H1 (cell line): ENCODE measurements at regions not wholly inside any gene's neighbourhood (a gene's known extent, or its start where the extent isn't known, plus 50 kb on each side); places are given as distances from the start of the nearest gene placed in this dataset.
"Not testable (repeated sequence)": the region's sequence is repeated elsewhere in the genome, so short reads cannot be mapped to it uniquely, and the experiment has no call there.

ENCODE experiments used
- CTCF ChIA-PET: fragments of 300-600 bp; sonication (Branson Sonifier 250); formaldehyde crosslinking; loops from one replicate; lab custom pipeline; 2021; ENCODE audit not compliant: partially characterized antibody; lab: Charles Lee
- POLR2A ChIA-PET: fragments of 300-600 bp; sonication (Branson Sonifier 250); formaldehyde crosslinking; loops from one replicate; lab custom pipeline; 2021; ENCODE audit warnings: inconsistent platforms; ENCODE audit not compliant: partially characterized antibody; lab: Charles Lee
- DNase-seq, 2 experiments: peaks; one replicate each; pipeline versions ENCODE4 v3.0.0 to v3.0.0-alpha.2; 2010 to 2022; ENCODE audit warnings: low spot score in 2 of 2, low read depth in 1 of 2, mixed read lengths in 1 of 2
- FAIRE-seq: peaks from 2 replicates; lab custom pipeline; 2011; peaks lifted over from hg19 to GRCh38; lab: Jason Lieb, UNC
- H2AFZ ChIP-seq: 2 replicates; pipeline ENCODE4 v1.8.1; 2012; ENCODE audit warnings: low read length, inconsistent platforms
- H2AK5ac ChIP-seq: 2 replicates; pipeline ENCODE4 v1.6.1; 2013; ENCODE audit warnings: low read depth, low read length
- H2BK120ac ChIP-seq: replicated peaks from 2 replicates; pipeline ENCODE3; 2013; ENCODE audit warnings: low read depth, low read length, inconsistent platforms
- H2BK12ac ChIP-seq: 2 replicates; pipeline ENCODE4 v1.6.1; 2013; ENCODE audit warnings: low read depth, low read length
- H2BK15ac ChIP-seq: 2 replicates; pipeline ENCODE4 v1.6.1; 2013; ENCODE audit warnings: low read length
- H2BK20ac ChIP-seq: 2 replicates; pipeline ENCODE4 v1.6.1; 2013; ENCODE audit warnings: low read length
- H2BK5ac ChIP-seq: 2 replicates; pipeline ENCODE4 v1.6.1; 2013; ENCODE audit warnings: low read depth, low read length
- H3K14ac ChIP-seq: 2 replicates; pipeline ENCODE4 v1.6.1; 2013; ENCODE audit warnings: inconsistent platforms; ENCODE audit not compliant: insufficient read length
- H3K18ac ChIP-seq: 2 replicates; pipeline ENCODE4 v1.6.1; 2013; ENCODE audit warnings: low read length; ENCODE audit errors: extremely low read depth
- H3K23ac ChIP-seq: 2 replicates; pipeline ENCODE4 v1.6.1; 2013; ENCODE audit warnings: inconsistent platforms; ENCODE audit not compliant: insufficient read length
- H3K23me2 ChIP-seq: 2 replicates; pipeline ENCODE4 v1.6.1; 2013; ENCODE audit warnings: low read depth, low read length
- H3K27ac ChIP-seq: 2 replicates; pipeline ENCODE4 v1.6.1; 2011; ENCODE audit warnings: low read depth, low read length, inconsistent platforms
- H3K27me3 ChIP-seq, 4 experiments: replicated peaks in 1 of 4; 1 replicate in 1 of 4; 2 replicates in 3 of 4; pipeline versions ENCODE4 v1.6.1 to v1.8.1; 2011 to 2013; ENCODE audit warnings: low read length in 3 of 4, mild to moderate bottlenecking in 3 of 4, inconsistent platforms in 2 of 4, mixed read lengths in 2 of 4, moderate library complexity in 1 of 4; ENCODE audit not compliant: control insufficient read depth in 3 of 4, insufficient read depth in 3 of 4; ENCODE audit errors: extremely low read depth in 1 of 4
- H3K36me3 ChIP-seq, 4 experiments: 2 replicates each; pipeline versions ENCODE4 v1.6.1 to v1.8.1; 2011 to 2013; ENCODE audit warnings: mild to moderate bottlenecking in 4 of 4, low read length in 3 of 4, moderate library complexity in 2 of 4, control low read depth in 1 of 4, inconsistent platforms in 1 of 4; ENCODE audit not compliant: insufficient read depth in 4 of 4, control insufficient read depth in 2 of 4
- H3K4ac ChIP-seq: replicated peaks from 2 replicates; pipeline ENCODE3; 2013; ENCODE audit warnings: low read length, low read depth, mixed read lengths, inconsistent platforms; ENCODE audit not compliant: insufficient read length
- H3K4me1 ChIP-seq, 4 experiments: replicated peaks in 1 of 4; 1 replicate in 1 of 4; 2 replicates in 3 of 4; pipeline versions ENCODE4 v1.6.1 to v1.8.1; 2011 to 2013; ENCODE audit warnings: low read length in 3 of 4, inconsistent platforms in 2 of 4, mixed read lengths in 1 of 4; ENCODE audit not compliant: insufficient read depth in 4 of 4, control insufficient read depth in 3 of 4
- H3K4me2 ChIP-seq, 2 experiments: 2 replicates each; pipeline versions ENCODE4 v1.6.1 to v1.8.1; 2011 to 2013; ENCODE audit warnings: low read depth in 2 of 2, low read length in 2 of 2, control low read depth in 1 of 2, inconsistent platforms in 1 of 2, mild to moderate bottlenecking in 1 of 2; ENCODE audit not compliant: insufficient read depth in 1 of 2
- H3K4me3 ChIP-seq, 4 experiments: fragments of 200-600, 300-600 bp in 1 of 4; sonication (generic), shearing (Covaris generic), sonication (Bioruptor Twin) in 1 of 4; 2 replicates each; pipeline versions ENCODE4 v1.5.1 to v1.8.1; 2011 to 2016; ENCODE audit warnings: low read length in 4 of 4, low read depth in 3 of 4, control low read depth in 2 of 4, inconsistent platforms in 2 of 4, mild to moderate bottlenecking in 2 of 4, mixed read lengths in 1 of 4, moderate library complexity in 1 of 4; ENCODE audit not compliant: insufficient read depth in 2 of 4; ENCODE audit errors: extremely low read depth in 1 of 4
- H3K56ac ChIP-seq: replicated peaks from 2 replicates; pipeline ENCODE3; 2013; ENCODE audit warnings: low read depth, mild to moderate bottlenecking, mixed read lengths, low read length, inconsistent platforms; ENCODE audit not compliant: insufficient read length
- H3K79me1 ChIP-seq: 2 replicates; pipeline ENCODE4 v1.6.1; 2013; ENCODE audit warnings: low read depth, low read length, control low read depth
- H3K79me2 ChIP-seq, 2 experiments: 2 replicates each; pipeline versions ENCODE4 v1.6.1 to v1.8.1; 2012 to 2013; ENCODE audit warnings: low read length in 2 of 2, mild to moderate bottlenecking in 2 of 2, inconsistent platforms in 1 of 2; ENCODE audit not compliant: insufficient read depth in 2 of 2, control insufficient read depth in 1 of 2
- H3K9ac ChIP-seq, 4 experiments: replicated peaks in 1 of 4; 1 replicate in 1 of 4; 2 replicates in 3 of 4; pipeline versions ENCODE4 v1.6.1 to v1.8.1; 2011 to 2013; ENCODE audit warnings: low read depth in 3 of 4, low read length in 3 of 4, control low read depth in 2 of 4, mild to moderate bottlenecking in 2 of 4, moderate library complexity in 2 of 4, inconsistent platforms in 1 of 4; ENCODE audit errors: extremely low read depth in 1 of 4
- H3K9me3 ChIP-seq, 2 experiments: 2 replicates each; pipeline versions ENCODE4 v1.6.1 to v1.8.1; 2012 to 2013; ENCODE audit warnings: mild to moderate bottlenecking in 2 of 2, moderate library complexity in 2 of 2, control low read depth in 1 of 2, inconsistent platforms in 1 of 2, low read depth in 1 of 2, low read length in 1 of 2, mixed read lengths in 1 of 2; ENCODE audit not compliant: insufficient read depth in 2 of 2
- H4K20me1 ChIP-seq, 2 experiments: replicated peaks in 1 of 2; 2 replicates each; pipeline versions ENCODE3 to v1.8.1; 2011 to 2013; ENCODE audit warnings: inconsistent platforms in 2 of 2, low read length in 2 of 2, mild to moderate bottlenecking in 1 of 2; ENCODE audit not compliant: insufficient read depth in 2 of 2, control insufficient read depth in 1 of 2
- H4K5ac ChIP-seq: 2 replicates; pipeline ENCODE4 v1.6.1; 2013; ENCODE audit warnings: low read length, low read depth, mixed read lengths, inconsistent platforms; ENCODE audit not compliant: insufficient read length
- H4K8ac ChIP-seq: 2 replicates; pipeline ENCODE4 v1.8.0; 2013; ENCODE audit warnings: mild to moderate bottlenecking, moderate library complexity, low read length, inconsistent platforms; ENCODE audit not compliant: insufficient read depth; ENCODE audit errors: extremely low read depth
- H4K91ac ChIP-seq: replicated peaks from 2 replicates; pipeline ENCODE3; 2013; ENCODE audit warnings: low read length, mixed read lengths, inconsistent platforms; ENCODE audit not compliant: insufficient read length
- CTBP2 ChIP-seq: IDR thresholded peaks from 2 replicates; pipeline ENCODE4 v1.7.0; 2011; ENCODE audit warnings: borderline replicate concordance, mild to moderate bottlenecking, moderate library complexity, mixed read lengths, low read length; ENCODE audit not compliant: insufficient read depth, insufficient read length
- EGR1 ChIP-seq: IDR thresholded peaks from 2 replicates; pipeline ENCODE4 v1.6.1; 2011; ENCODE audit warnings: low read depth, low read length, borderline replicate concordance
- EZH2 ChIP-seq: fragments of 200-600 bp; sonication (generic); IDR thresholded peaks from 2 replicates; pipeline ENCODE4 v1.7.1; 2012; ENCODE audit warnings: low read depth, mild to moderate bottlenecking, moderate library complexity, low read length, inconsistent platforms; ENCODE audit not compliant: severe bottlenecking
- JUN ChIP-seq: IDR thresholded peaks from 2 replicates; pipeline ENCODE4 v1.6.1; 2011; ENCODE audit warnings: low read depth, mild to moderate bottlenecking, improper control_type of control experiment, low read length
- KDM1A ChIP-seq: fragments of 200-600, 300-600 bp; sonication (generic); IDR thresholded peaks from 2 replicates; pipeline ENCODE4 v1.7.1; 2016; ENCODE audit warnings: mild to moderate bottlenecking, low read length, borderline replicate concordance
- KDM5A ChIP-seq: fragments of 200-600 bp; IDR thresholded peaks from 2 replicates; pipeline ENCODE4 v1.7.1; 2012; ENCODE audit warnings: mild to moderate bottlenecking, low read length, inconsistent platforms, mixed read lengths
- SIN3A ChIP-seq, 2 experiments: IDR thresholded peaks in 1 of 2; conservative IDR thresholded peaks in 1 of 2; 2 replicates each; pipeline ENCODE4 v1.6.1; 2011 to 2012; ENCODE audit warnings: low read length in 2 of 2, improper control_type of control experiment in 1 of 2, low read depth in 1 of 2, mild to moderate bottlenecking in 1 of 2
- SP4 ChIP-seq: IDR thresholded peaks from 2 replicates; pipeline ENCODE4 v1.6.1; 2012; ENCODE audit warnings: low read length, inconsistent platforms
- SRF ChIP-seq: IDR thresholded peaks from 2 replicates; pipeline ENCODE4 v1.6.1; 2011; ENCODE audit warnings: mild to moderate bottlenecking, low read depth, low read length, moderate library complexity
- WGBS, 2 experiments: shearing (Covaris generic) in 1 of 2; methylation state at CpG; one replicate each; pipeline versions ENCODE4 v1.1.6 to v1.1.7; 2013 to 2015; ENCODE audit warnings: low lambda C conversion rate in 2 of 2, mixed read lengths in 2 of 2, inconsistent platforms in 1 of 2, low coverage in 1 of 2, missing lambda C conversion rate in 1 of 2; ENCODE audit not compliant: insufficient replicate concordance in 2 of 2, insufficient coverage in 1 of 2, insufficient read length in 1 of 2; ENCODE audit errors: extremely low coverage in 1 of 2, missing lambda C conversion rate in 1 of 2; 5-methylcytosine and 5-hydroxymethylcytosine counted together

GRCh38 chr6:14294270-14294951 is 176.8 kb downstream of the CD83 start (continued):
- TF ChIP-seq KDM1A (no peak), EGR1 (no peak), EZH2 (no peak), CTBP2 (no peak), SIN3A (conservative IDR thresholded peaks at IDR 0.05 in 1 of 2, IDR thresholded peaks at IDR 0.05 in 1 of 2; ENCODE audit: low read depth in 1 of 2, low read length in 2 of 2) (no peak), SRF (no peak), SP4 (no peak), KDM5A (no peak), JUN (no peak)
- TF ChIP-seq, all 59 proteins: peak for 0

- ChIA-PET POLR2A (interaction anchor here (0.9 to 1.4 kb wide), 3 partner anchors 9 to 80 kb away, joined by 3 to 4 read pairs (median 3); no protein-coding TSS in a partner anchor), CTCF (interaction anchor here (1.1 to 2.2 kb wide), 3 partner anchors 20 to 269 kb away, joined by 3 to 5 read pairs (median 3); no protein-coding TSS in a partner anchor)
- not testable (repeated sequence) for H4K20me1 ChIP-seq, H3K79me1 ChIP-seq, H3K14ac ChIP-seq, H2AK5ac ChIP-seq, H3K9ac ChIP-seq, H2BK20ac ChIP-seq, H3K23me2 ChIP-seq, H2BK12ac ChIP-seq, H3K79me2 ChIP-seq, DNase-seq, H3K23ac ChIP-seq, H2BK15ac ChIP-seq, H2AFZ ChIP-seq, H3K9me3 ChIP-seq, H3K4me1 ChIP-seq, H4K8ac ChIP-seq, H3K4me3 ChIP-seq, H3K27me3 ChIP-seq, FAIRE-seq
- Histone ChIP-seq H3K18ac (peak overlapping the region; percentile 11; the same call in 1 of the 2 replicates), H3K4ac (peak overlapping the region; percentile 99), H4K91ac (peak overlapping the region; percentile 95), H3K56ac (peak overlapping the region; percentile 19), H3K4me2 (peak overlapping the region in 1 of 2 experiments; percentile 45; a peak in 2 of 4 replicates), H2BK120ac (peak overlapping the region; percentile 98), H2BK5ac (peak overlapping the region; percentile 9; the same call in 1 of the 2 replicates), H3K36me3 (peaks cover 0 to 24% (median 0%) of the 10 kb centered on the region in 4 experiments; a peak in 3 of 8 replicates), H3K27ac (peak overlapping the region; percentile 50; the same call in 1 of the 2 replicates), H4K5ac (peak overlapping the region; percentile 70)
- 32% methylated on average over 6 of the region's 6 CpGs; no CpG with 5 or more reads in 1 of the 2 experiments for WGBS, 2 experiments
Measured at GRCh38 chr6:14296698-14297097, 179.1 kb downstream of the CD83 start.
